ENCODE measurements at regions not wholly inside any gene's neighbourhood (a gene's known extent, or its start where the extent isn't known, plus 50 kb on each side); places are given as distances from the start of the nearest gene placed in this dataset.
A peak's percentile ranks its signal among the peaks of the same experiment; 100 is the strongest.

DNA sequence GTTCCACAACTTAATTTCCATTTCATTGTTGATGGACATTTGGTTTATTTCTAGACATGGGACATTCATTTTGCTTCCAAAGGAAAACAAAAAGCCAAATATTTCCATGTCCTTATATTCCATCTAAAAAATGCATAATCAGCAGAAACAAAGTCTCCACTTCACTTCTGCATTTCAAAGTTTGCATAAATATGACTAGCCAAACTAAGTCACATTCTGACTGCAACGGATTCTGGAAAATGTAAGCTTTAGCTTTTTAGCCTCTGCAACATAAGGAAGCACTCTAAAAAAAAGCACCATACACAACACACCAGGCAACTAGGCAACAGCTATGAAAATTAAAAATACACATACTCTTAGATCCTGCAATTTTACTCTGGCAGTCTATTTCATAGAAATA is 135.3 kb downstream of the ETAA1 start:
- TF ChIP-seq, protein P1, sequence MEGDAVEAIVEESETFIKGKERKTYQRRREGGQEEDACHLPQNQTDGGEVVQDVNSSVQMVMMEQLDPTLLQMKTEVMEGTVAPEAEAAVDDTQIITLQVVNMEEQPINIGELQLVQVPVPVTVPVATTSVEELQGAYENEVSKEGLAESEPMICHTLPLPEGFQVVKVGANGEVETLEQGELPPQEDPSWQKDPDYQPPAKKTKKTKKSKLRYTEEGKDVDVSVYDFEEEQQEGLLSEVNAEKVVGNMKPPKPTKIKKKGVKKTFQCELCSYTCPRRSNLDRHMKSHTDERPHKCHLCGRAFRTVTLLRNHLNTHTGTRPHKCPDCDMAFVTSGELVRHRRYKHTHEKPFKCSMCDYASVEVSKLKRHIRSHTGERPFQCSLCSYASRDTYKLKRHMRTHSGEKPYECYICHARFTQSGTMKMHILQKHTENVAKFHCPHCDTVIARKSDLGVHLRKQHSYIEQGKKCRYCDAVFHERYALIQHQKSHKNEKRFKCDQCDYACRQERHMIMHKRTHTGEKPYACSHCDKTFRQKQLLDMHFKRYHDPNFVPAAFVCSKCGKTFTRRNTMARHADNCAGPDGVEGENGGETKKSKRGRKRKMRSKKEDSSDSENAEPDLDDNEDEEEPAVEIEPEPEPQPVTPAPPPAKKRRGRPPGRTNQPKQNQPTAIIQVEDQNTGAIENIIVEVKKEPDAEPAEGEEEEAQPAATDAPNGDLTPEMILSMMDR (IDR thresholded peaks at IDR 0.05) = no peak
- TF ChIP-seq ZFX (IDR thresholded peaks at IDR 0.05; ENCODE audit: borderline replicate concordance) = no peak
- H3K27ac ChIP-seq = no peak overlapping the region

DNA sequence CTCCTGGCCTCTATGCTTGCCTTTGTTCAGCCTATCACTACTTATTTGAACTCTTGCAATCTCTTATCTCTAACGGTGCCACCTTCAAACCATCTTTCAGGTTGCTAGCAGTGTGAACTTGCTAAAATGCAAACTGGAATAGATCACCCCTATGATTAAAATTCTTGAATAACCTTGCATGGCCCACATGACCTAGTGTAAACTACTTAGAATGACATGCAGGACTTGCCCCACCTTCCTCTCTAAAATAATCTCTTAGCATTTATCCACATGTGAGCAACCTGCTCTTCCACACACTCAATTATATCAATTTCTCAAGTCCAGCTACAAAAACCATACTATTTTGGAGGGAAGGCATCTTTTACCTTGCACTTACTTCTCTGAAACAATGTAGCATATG is 137.6 kb downstream of the ETAA1 start:
- H3K27ac ChIP-seq = no peak overlapping the region

DNA sequence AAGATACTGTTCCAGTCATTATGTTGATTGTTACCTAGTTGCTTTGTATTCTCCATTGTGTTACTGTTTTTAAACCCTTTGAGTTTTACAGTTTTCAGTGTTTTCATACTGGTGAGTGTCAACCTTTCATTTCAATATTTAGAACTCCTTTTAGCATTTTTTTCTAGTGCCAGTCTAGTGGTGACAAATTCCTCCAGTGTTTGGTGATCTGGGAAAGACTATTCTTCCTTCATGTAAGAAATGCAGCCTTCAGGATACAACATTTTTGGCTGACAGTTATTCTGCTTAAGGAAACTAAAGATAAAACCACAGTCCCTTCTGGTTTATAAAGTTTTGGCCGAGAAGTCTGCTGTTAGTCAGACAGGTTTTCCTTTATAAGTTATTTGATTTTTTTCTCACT is 143.8 kb downstream of the ETAA1 start:
- H3K27ac ChIP-seq = no peak overlapping the region
- TF ChIP-seq ZFX (IDR thresholded peaks at IDR 0.05; ENCODE audit: borderline replicate concordance) = no peak
- TF ChIP-seq, protein P1 (IDR thresholded peaks at IDR 0.05) = no peak

More for the DNA sequence above, 137.6 kb downstream of the ETAA1 start:
- TF ChIP-seq, protein P1 (IDR thresholded peaks at IDR 0.05) = no peak
- TF ChIP-seq ZFX (IDR thresholded peaks at IDR 0.05; ENCODE audit: borderline replicate concordance) = no peak

DNA sequence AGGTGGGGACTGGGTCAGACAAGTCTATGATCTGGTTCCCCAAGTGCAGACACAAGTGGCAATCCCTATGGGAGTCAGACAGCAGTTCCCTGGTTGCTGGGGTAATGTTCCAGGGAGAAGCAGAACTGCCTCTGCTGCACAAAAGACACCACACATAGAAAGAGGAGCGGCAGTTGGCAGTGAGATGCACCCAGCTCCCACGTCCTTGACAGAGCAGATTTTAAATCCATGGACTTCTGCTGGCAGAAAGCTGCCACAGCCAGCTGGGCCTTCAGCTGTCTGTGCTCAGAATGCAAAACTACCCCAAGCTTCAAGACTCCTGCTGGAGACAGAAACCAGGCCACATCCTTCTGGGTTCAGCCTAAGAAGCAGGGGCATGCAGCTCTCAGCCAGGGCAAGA is 147.2 kb downstream of the ETAA1 start:
- TF ChIP-seq, protein P1 (IDR thresholded peaks at IDR 0.05) = no peak
- no peak for TF ChIP-seq ZFX (IDR thresholded peaks at IDR 0.05; ENCODE audit: borderline replicate concordance)
- H3K27ac ChIP-seq = no peak overlapping the region

DNA sequence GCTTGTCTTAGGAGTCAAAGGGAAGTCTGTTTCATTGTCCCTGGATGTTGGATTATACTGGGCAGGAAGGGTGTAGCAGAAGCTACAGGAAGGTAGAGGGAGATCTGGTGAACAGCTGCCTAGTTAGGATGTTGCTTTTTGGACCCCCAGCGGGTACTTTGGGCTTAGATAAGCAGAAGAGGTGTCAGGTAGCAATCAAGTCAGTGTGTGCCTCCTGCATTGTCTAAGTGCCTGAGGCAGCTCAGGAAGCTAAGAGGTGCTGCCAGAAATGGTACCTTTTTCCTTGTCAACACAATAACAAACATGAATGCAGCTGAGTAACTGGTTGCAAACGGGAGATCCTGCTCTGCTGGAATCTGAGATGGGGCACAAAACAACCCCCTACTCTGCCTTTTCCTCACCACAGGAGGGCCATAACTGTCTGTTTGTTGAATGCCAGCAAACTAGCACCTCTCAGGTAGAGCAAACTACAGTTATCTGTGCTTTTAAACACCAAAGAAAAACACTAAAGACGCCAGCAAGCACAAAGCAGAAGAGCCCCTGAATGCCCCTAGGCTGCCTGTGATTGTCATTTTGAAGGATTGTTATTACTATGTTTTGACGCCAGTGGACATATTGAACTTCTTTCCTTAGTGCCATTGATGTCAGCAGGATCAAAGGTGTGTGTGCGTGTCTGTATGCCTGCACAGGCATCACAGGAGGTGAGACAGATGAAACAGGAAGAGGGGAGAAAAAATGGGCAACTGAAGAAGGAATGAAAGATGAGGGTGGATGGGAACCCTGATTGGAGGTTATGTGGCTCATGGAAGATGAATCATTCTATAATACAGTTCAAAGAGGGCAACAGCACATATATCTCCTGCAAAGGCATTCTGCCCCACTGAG is 151.4 kb downstream of the ETAA1 start:
- TF ChIP-seq ZFX (IDR thresholded peaks at IDR 0.05; ENCODE audit: borderline replicate concordance) = no peak
- TF ChIP-seq, protein P1 (IDR thresholded peaks at IDR 0.05) = no peak
- H3K27ac ChIP-seq = no peak overlapping the region

DNA sequence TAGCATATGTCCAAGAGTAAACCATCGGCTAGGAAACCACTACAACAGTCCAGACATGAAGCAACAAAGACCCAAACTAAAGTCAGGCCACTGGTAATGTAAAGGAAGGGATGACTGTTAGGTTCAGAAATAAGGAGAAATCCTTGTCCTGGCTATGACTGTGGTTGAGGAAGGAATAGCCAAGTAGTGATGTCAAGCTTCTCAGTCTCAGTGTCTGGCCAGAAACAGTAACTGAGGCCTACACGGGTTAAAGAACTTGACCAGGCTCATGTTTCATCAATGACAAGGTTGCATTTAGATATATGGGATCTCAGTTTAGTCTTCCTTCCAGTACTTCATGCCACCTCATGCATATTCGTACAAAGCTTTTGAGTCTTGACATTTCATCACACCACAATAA is 162.0 kb downstream of the ETAA1 start:
- no peak overlapping the region for H3K27ac ChIP-seq
- TF ChIP-seq ZFX (IDR thresholded peaks at IDR 0.05; ENCODE audit: borderline replicate concordance) = no peak
- TF ChIP-seq, protein P1 (IDR thresholded peaks at IDR 0.05) = no peak

DNA sequence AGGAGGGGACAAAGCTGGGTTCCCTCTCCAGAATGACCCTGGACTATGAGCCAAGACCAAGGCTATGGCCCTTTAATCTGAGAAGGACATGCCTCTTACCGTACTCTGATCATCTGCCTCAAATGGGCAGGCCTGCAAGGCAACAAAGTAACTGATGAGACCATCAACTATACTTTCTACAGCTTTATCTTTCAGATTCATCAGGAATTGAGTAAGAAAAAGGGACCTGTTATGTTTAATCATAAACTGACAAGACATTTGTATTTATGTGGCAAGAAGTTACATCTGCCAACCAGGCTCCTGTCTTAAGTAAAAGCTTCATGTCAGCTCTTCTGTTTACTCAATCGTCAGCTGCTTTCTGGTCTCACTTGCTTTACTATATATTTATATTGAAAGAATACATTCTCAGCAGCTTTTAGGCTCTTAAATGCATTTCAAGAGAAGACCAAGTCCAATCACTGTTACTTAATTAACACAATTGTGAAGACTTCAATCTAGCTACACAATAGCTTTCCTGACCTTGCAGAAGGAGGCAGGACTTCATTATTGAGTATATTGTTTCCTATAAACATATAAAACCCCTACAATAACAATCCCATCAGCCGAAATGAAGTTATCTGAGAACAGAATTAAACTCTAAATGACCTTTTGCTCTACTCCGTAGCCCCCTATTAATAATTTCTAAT is 163.8 kb downstream of the ETAA1 start:
- peak overlapping the region; percentile 36; the same call in 1 of the 2 replicates for H3K27ac ChIP-seq
- TF ChIP-seq ZFX (IDR thresholded peaks at IDR 0.05; ENCODE audit: borderline replicate concordance) = no peak
- TF ChIP-seq, protein P1 (IDR thresholded peaks at IDR 0.05) = no peak

All from 22Rv1 (cell line).